Fibroblast of lung (primary cell): ENCODE measurements at regions not wholly inside any gene's neighbourhood (a gene's known extent, or its start where the extent isn't known, plus 50 kb on each side); places are given as distances from the start of the nearest gene placed in this dataset.

Experiments used
- DNase-seq, 2 donors: peaks; one replicate each; pipeline versions ENCODE4 v3.0.0 to v3.0.0-alpha.2; 2010; ENCODE audit warnings: low read depth in 2 of 2
- H2AFZ ChIP-seq: 2 replicates; pipeline ENCODE4 v1.5.1; 2012; ENCODE audit warnings: low read length, control low read depth, inconsistent platforms
- H3K27ac ChIP-seq: 2 replicates; pipeline ENCODE4 v1.5.1; 2011; ENCODE audit warnings: low read length, control low read depth; ENCODE audit not compliant: insufficient read depth
- H3K27me3 ChIP-seq: 2 replicates; pipeline ENCODE4 v1.5.1; 2011; ENCODE audit warnings: mild to moderate bottlenecking, low read length; ENCODE audit not compliant: control insufficient read depth, insufficient read depth
- H3K36me3 ChIP-seq: 2 replicates; pipeline ENCODE4 v1.5.1; 2011; ENCODE audit warnings: low read length; ENCODE audit not compliant: control insufficient read depth, insufficient read depth
- H3K4me1 ChIP-seq: 2 replicates; pipeline ENCODE4 v1.5.1; 2011; ENCODE audit warnings: low read length; ENCODE audit not compliant: control insufficient read depth, insufficient read depth; ENCODE audit errors: extremely low read depth
- H3K4me2 ChIP-seq: 2 replicates; pipeline ENCODE4 v1.5.1; 2011; ENCODE audit warnings: low read length, control low read depth; ENCODE audit not compliant: insufficient read depth; ENCODE audit errors: extremely low read depth
- H3K4me3 ChIP-seq, 4 experiments: fragments of 200-600 bp in 1 of 4; sonication (generic) in 1 of 4; replicated peaks in 1 of 4; 2 replicates each; pipeline ENCODE4 v1.5.1; 2011 to 2016; ENCODE audit warnings: low read length in 4 of 4, low read depth in 3 of 4, mild to moderate bottlenecking in 3 of 4, control low read depth in 2 of 4, inconsistent platforms in 1 of 4, mixed read lengths in 1 of 4; ENCODE audit not compliant: insufficient read depth in 1 of 4; ENCODE audit errors: control extremely low read depth in 1 of 4
- H3K79me2 ChIP-seq: 2 replicates; pipeline ENCODE4 v1.5.1; 2012; ENCODE audit warnings: mild to moderate bottlenecking, low read length, inconsistent platforms; ENCODE audit not compliant: control insufficient read depth, insufficient read depth
- H3K9ac ChIP-seq: 2 replicates; pipeline ENCODE4 v1.5.1; 2011; ENCODE audit warnings: mild to moderate bottlenecking, low read length, control low read depth; ENCODE audit not compliant: insufficient read depth
- H3K9me3 ChIP-seq: 2 replicates; pipeline ENCODE4 v1.5.1; 2012; ENCODE audit warnings: low read depth, low read length; ENCODE audit not compliant: control insufficient read depth, insufficient read depth
- H4K20me1 ChIP-seq: 2 replicates; pipeline ENCODE4 v1.5.1; 2011; ENCODE audit warnings: low read length; ENCODE audit not compliant: control insufficient read depth, insufficient read depth; ENCODE audit errors: extremely low read depth
- CTCF ChIP-seq, 2 donors: IDR thresholded peaks in 1 of 2; conservative IDR thresholded peaks in 1 of 2; 1 replicate in 1 of 2; 2 replicates in 1 of 2; pipeline ENCODE4 v1.5.1; 2011 to 2012; ENCODE audit warnings: low read length in 2 of 2, control low read depth in 1 of 2, inconsistent platforms in 1 of 2, low read depth in 1 of 2, mild to moderate bottlenecking in 1 of 2
- EZH2 ChIP-seq: IDR thresholded peaks from 2 replicates; pipeline ENCODE4 v1.5.1; 2012; ENCODE audit warnings: low read length, control low read depth, mild to moderate bottlenecking; ENCODE audit errors: missing control alignments

- peak in 1 of 2 donors; percentile 40 for DNase-seq
- no peaks in the 10 kb centered on the region for H3K27me3 ChIP-seq
- H3K36me3 ChIP-seq, result no peaks in the 10 kb centered on the region
- H3K4me3 ChIP-seq, result no peak overlapping the region
- no peak overlapping the region for H2AFZ ChIP-seq
- no peaks in the 10 kb centered on the region for H3K79me2 ChIP-seq
- H3K9ac ChIP-seq, result no peak overlapping the region
- H3K4me2 ChIP-seq, result no peak overlapping the region
- H3K27ac ChIP-seq, result no peak overlapping the region
- TF ChIP-seq EZH2 (no peak), CTCF (conservative IDR thresholded peaks at IDR 0.05 in 1 of 2, IDR thresholded peaks at IDR 0.05 in 1 of 2; ENCODE audit: low read depth in 1 of 2, low read length in 2 of 2) (no peak)
- no peaks in the 10 kb centered on the region for H4K20me1 ChIP-seq
- no peaks in the 10 kb centered on the region for H3K9me3 ChIP-seq
- H3K4me1 ChIP-seq, result no peaks in the 10 kb centered on the region
Observed at GRCh38 chr12:127642208-127642607, 624.8 kb upstream of the TMEM132C start.

GRCh38 chr12:127648321-127648720 is 618.6 kb upstream of the TMEM132C start:
- no peaks in the 10 kb centered on the region for H3K36me3 ChIP-seq
- no peaks in the 10 kb centered on the region for H3K9me3 ChIP-seq
- no peaks in the 10 kb centered on the region for H3K27me3 ChIP-seq
- H3K4me2 ChIP-seq, result no peak overlapping the region
- H3K4me1 ChIP-seq, result no peaks in the 10 kb centered on the region
- no peak overlapping the region for H2AFZ ChIP-seq
- no peak overlapping the region for H3K27ac ChIP-seq
- H3K79me2 ChIP-seq, result no peaks in the 10 kb centered on the region
- no peaks in the 10 kb centered on the region for H4K20me1 ChIP-seq
- TF ChIP-seq EZH2 (no peak), CTCF (conservative IDR thresholded peaks at IDR 0.05 in 1 of 2, IDR thresholded peaks at IDR 0.05 in 1 of 2; ENCODE audit: low read depth in 1 of 2, low read length in 2 of 2) (no peak)
- no peak overlapping the region for H3K9ac ChIP-seq
- no peak overlapping the region for H3K4me3 ChIP-seq
- DNase-seq, result no peak

GRCh38 chr12:127649961-127650360 is 617.0 kb upstream of the TMEM132C start:
- Histone ChIP-seq H3K4me2 (no peak overlapping the region), H3K9ac (no peak overlapping the region), H3K79me2 (no peaks in the 10 kb centered on the region), H3K36me3 (no peaks in the 10 kb centered on the region), H3K27me3 (no peaks in the 10 kb centered on the region), H3K4me1 (peaks cover 1% of the 10 kb centered on the region), H2AFZ (no peak overlapping the region), H4K20me1 (no peaks in the 10 kb centered on the region), H3K4me3 (no peak overlapping the region), H3K27ac (no peak overlapping the region), H3K9me3 (no peaks in the 10 kb centered on the region)
- DNase-seq, result no peak
- no peak for TF ChIP-seq CTCF (conservative IDR thresholded peaks at IDR 0.05 in 1 of 2, IDR thresholded peaks at IDR 0.05 in 1 of 2; ENCODE audit: low read depth in 1 of 2, low read length in 2 of 2)
